NT2/D1 (cell line): ENCODE measurements at regions not wholly inside any gene's neighbourhood (a gene's known extent, or its start where the extent isn't known, plus 50 kb on each side); places are given as distances from the start of the nearest gene placed in this dataset.

Source experiments
- YY1 ChIP-seq: IDR thresholded peaks from 2 replicates; pipeline ENCODE4 v1.6.1; 2011; ENCODE audit not compliant: insufficient read length, insufficient read depth
- ZNF274 ChIP-seq: IDR thresholded peaks from 2 replicates; pipeline ENCODE4 v1.6.1; 2011; ENCODE audit warnings: mild to moderate bottlenecking, low read depth, low read length

DNA sequence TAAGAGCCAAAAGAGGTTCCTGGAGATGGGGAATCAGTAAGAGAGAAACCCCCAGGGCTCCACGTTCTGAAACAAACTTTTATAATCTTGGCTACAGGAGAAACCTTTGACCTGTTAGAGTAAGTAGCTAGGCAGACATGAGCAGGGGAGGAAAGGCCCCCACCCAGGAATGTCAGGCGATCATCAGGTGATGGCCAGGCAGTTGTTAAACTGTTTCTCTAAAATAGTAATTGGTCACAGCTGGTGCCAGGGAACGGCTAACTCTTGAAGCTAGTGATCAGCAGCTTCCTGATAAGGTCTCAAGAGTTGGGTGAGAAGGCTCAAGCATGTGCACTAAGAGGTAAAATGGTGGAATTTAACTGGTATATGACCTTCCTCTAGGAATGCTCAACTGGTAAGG lies 263.8 kb downstream of the HDGFL1 start:
- TF ChIP-seq YY1 = no peak
- no peak for TF ChIP-seq ZNF274
